PC-9 (cell line): ENCODE measurements at regions not wholly inside any gene's neighbourhood (a gene's known extent, or its start where the extent isn't known, plus 50 kb on each side); places are given as distances from the start of the nearest gene placed in this dataset.

Experiments
- CTCF ChIP-seq: fragments of 200-600 bp; sonication (generic); conservative IDR thresholded peaks from 2 replicates; pipeline ENCODE4 v1.6.1; 2017; ENCODE audit warnings: mixed run types, antibody characterized with exemption, mild to moderate bottlenecking, moderate library complexity
- EZH2 ChIP-seq: fragments of 200-600 bp; sonication (generic); IDR thresholded peaks from 2 replicates; pipeline ENCODE4 v1.8.0; 2017; ENCODE audit warnings: antibody characterized with exemption, low read depth

GRCh38 chr5:107072440-107072839, 598.3 kb downstream of the EFNA5 start:
- TF ChIP-seq CTCF, result no peak
- no peak for TF ChIP-seq EZH2
